GM12878 (cell line): ENCODE measurements at regions not wholly inside any gene's neighbourhood (a gene's known extent, or its start where the extent isn't known, plus 50 kb on each side); places are given as distances from the start of the nearest gene placed in this dataset.

Experiments used
- CEBPB ChIP-seq, 2 experiments: fragments of 150-350 bp in 1 of 2; IDR thresholded peaks; 2 replicates each; pipeline ENCODE4 v1.6.1; 2012 to 2014; ENCODE audit warnings: low read depth in 2 of 2, low read length in 2 of 2, borderline replicate concordance in 1 of 2, inconsistent platforms in 1 of 2
- CTCF ChIP-seq, 3 experiments: IDR thresholded peaks in 2 of 3; conservative IDR thresholded peaks in 1 of 3; 2 replicates each; pipeline ENCODE4 v1.5.1; 2011; ENCODE audit warnings: low read depth in 3 of 3, low read length in 3 of 3, mild to moderate bottlenecking in 3 of 3, control low read depth in 2 of 3, moderate library complexity in 2 of 3, inconsistent platforms in 1 of 3, mixed read lengths in 1 of 3; ENCODE audit not compliant: control insufficient read depth in 2 of 3, insufficient read depth in 1 of 3; ENCODE audit errors: extremely low read depth in 1 of 3
- FOXM1 ChIP-seq: IDR thresholded peaks from 2 replicates; pipeline ENCODE4 v1.6.1; 2012; ENCODE audit warnings: low read depth, mild to moderate bottlenecking, inconsistent platforms, low read length, moderate library complexity
- JUND ChIP-seq: IDR thresholded peaks from 2 replicates; pipeline ENCODE4 v1.6.1; 2012; ENCODE audit warnings: low read depth, mild to moderate bottlenecking, low read length, improper control_type of control experiment, moderate library complexity
- MXI1 ChIP-seq: fragments of 150-350 bp; IDR thresholded peaks from 2 replicates; pipeline ENCODE4 v1.6.1; 2011; ENCODE audit warnings: low read depth, mild to moderate bottlenecking, inconsistent platforms, low read length, improper control_type of control experiment
- NR2C2 ChIP-seq: IDR thresholded peaks from 2 replicates; pipeline ENCODE4 v1.6.1; 2011; ENCODE audit warnings: borderline replicate concordance, low read depth; ENCODE audit not compliant: control insufficient read depth, insufficient read length
- NR2F1 ChIP-seq: fragments of 450-650 bp; conservative IDR thresholded peaks from 2 replicates; pipeline ENCODE4 v1.6.1; 2017; ENCODE audit warnings: mild to moderate bottlenecking
- RCOR1 ChIP-seq: conservative IDR thresholded peaks from 2 replicates; pipeline ENCODE4 v1.6.1; 2012; ENCODE audit warnings: low read depth, low read length, improper control_type of control experiment
- YBX1 ChIP-seq: fragments of 450-650 bp; IDR thresholded peaks from 2 replicates; pipeline ENCODE4 v1.6.1; 2016; ENCODE audit warnings: antibody characterized with exemption
- ZNF592 ChIP-seq: fragments of 450-650 bp; IDR thresholded peaks from 2 replicates; pipeline ENCODE4 v1.6.1; 2017; ENCODE audit warnings: mild to moderate bottlenecking, moderate library complexity

GRCh38 chr2:196275646-196276352 is 104.4 kb upstream of the STK17B start:
- TF ChIP-seq RCOR1 (no peak), JUND (no peak), CEBPB (IDR thresholded peaks at IDR 0.05; ENCODE audit: borderline replicate concordance in 1 of 2, low read depth in 2 of 2, low read length in 2 of 2) (no peak), MXI1 (no peak), CTCF (IDR thresholded peaks at IDR 0.05 in 2 of 3, conservative IDR thresholded peaks at IDR 0.05 in 1 of 3; ENCODE audit: control insufficient read depth in 2 of 3, extremely low read depth in 1 of 3, insufficient read depth in 1 of 3, low read depth in 3 of 3, low read length in 3 of 3) (no peak), YBX1 (no peak), NR2F1 (no peak), FOXM1 (no peak), NR2C2 (no peak), ZNF592 (no peak)
